C4-2B (cell line): ENCODE measurements at regions not wholly inside any gene's neighbourhood (a gene's known extent, or its start where the extent isn't known, plus 50 kb on each side); places are given as distances from the start of the nearest gene placed in this dataset.

ENCODE experiments used
- H3K27ac ChIP-seq: fragments of 450-650 bp; 2 replicates; pipeline ENCODE4 v1.5.1; 2017
- ZFX ChIP-seq: fragments of 450-650 bp; IDR thresholded peaks from 2 replicates; pipeline ENCODE4 v1.6.1; 2017
- TF ChIP-seq, protein P1 (sequence below): fragments of 450-650 bp; conservative IDR thresholded peaks from 2 replicates; pipeline ENCODE4 v1.5.1; 2017; ENCODE audit warnings: mild to moderate bottlenecking

DNA sequence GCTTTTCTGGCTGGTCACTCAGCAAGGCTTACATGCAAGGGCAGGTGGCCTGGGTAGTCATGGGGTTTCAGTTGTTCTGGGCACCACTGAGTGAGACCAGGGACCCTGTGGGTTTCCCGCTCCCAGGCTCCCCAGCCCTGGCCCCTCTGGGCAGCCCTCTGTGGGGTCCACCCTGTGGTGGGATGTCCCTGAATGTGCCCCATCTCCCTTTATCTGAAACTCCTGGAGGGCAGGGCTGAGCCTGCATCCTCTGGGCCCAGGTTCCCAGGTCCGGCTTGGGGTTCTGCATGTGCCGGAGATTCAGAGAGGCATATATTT, 1041.0 kb downstream of the BRD1 start:
- TF ChIP-seq ZFX = no peak
- TF ChIP-seq, protein P1, sequence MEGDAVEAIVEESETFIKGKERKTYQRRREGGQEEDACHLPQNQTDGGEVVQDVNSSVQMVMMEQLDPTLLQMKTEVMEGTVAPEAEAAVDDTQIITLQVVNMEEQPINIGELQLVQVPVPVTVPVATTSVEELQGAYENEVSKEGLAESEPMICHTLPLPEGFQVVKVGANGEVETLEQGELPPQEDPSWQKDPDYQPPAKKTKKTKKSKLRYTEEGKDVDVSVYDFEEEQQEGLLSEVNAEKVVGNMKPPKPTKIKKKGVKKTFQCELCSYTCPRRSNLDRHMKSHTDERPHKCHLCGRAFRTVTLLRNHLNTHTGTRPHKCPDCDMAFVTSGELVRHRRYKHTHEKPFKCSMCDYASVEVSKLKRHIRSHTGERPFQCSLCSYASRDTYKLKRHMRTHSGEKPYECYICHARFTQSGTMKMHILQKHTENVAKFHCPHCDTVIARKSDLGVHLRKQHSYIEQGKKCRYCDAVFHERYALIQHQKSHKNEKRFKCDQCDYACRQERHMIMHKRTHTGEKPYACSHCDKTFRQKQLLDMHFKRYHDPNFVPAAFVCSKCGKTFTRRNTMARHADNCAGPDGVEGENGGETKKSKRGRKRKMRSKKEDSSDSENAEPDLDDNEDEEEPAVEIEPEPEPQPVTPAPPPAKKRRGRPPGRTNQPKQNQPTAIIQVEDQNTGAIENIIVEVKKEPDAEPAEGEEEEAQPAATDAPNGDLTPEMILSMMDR = no peak
- no peak overlapping the region for H3K27ac ChIP-seq

DNA sequence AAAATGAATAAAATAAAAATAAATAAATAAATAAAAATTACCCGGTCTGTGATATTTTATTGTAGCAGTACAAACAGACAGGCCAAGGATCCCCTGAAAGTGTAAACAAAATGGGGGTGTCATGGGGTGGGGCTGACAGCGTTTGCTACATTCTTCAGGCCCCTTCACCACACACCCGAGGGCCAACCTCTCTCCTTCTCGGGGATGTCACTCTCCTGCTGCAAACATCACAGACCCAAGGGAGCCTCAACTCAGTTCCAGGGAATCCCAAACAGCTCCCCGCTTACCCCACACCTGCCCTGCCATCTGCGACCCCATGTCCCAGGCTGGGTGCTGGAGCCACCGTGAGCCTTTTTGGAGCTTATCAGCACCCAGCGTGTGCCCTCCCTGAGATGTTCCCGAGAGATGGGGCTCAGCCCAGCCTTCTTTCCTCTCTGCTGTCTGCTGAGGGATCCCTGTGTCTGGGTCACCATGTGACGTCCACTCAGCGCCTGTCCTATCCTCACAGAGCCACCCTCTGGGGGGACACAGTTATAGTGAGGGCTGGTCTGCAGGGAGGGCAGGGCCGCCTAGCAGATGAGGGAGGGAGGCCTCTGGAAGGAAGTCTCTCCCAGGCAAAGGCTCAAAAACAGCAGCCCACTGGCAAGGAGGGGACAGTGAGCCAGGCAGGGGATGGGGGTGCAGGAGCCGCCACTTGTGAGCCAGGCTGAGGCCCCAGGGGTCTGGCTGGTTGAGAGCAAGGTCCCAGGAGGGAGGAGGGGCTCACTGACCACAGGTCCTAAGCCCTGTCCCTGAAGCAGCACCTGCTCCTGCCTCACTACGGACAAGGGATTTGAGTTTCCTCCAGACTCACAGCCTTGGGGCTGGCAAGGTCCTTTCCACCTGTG, 1041.6 kb downstream of the BRD1 start:
- TF ChIP-seq, protein P1 = no peak
- TF ChIP-seq ZFX = no peak
- no peak overlapping the region for H3K27ac ChIP-seq

DNA sequence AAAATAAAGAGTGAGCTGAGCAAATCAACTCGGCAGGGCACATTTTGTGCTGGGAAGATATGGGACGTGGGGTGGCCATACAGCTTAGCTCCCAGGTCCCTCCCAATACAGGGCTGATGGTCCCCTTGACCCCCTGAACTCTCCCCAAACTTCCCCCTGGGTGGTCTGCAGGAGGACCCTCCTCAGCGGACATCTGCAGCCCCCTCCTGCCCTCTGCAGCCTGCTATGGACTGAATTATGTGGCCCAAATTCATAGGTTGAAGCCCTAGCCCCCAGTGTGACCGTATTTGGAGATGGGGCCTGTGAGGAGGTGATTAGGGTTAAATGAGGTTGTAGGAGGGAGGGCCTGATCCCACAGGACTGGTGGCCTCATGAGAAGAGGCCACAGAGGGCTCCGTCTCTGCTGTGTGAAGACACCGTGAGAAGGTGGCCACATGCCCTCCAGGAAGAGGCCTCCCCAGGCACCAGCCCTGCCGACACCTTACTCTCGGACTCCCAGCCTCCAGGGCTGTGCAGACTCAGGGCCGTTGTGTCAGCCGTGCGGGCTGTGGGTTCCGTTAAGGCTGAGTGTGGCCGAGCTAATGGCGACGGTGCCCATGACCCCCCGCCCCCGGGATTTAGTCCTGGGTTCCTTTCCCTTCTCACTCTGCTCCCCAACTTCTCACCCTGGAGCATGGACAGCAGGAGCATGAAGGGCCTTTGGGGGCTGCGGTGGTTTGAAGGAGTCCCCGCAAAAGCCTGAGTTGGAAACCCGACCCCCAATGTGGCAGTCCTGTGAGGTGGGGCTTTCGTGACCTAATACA, 1042.8 kb downstream of the BRD1 start:
- H3K27ac ChIP-seq = no peak overlapping the region
- TF ChIP-seq, protein P1 = no peak
- no peak for TF ChIP-seq ZFX

DNA sequence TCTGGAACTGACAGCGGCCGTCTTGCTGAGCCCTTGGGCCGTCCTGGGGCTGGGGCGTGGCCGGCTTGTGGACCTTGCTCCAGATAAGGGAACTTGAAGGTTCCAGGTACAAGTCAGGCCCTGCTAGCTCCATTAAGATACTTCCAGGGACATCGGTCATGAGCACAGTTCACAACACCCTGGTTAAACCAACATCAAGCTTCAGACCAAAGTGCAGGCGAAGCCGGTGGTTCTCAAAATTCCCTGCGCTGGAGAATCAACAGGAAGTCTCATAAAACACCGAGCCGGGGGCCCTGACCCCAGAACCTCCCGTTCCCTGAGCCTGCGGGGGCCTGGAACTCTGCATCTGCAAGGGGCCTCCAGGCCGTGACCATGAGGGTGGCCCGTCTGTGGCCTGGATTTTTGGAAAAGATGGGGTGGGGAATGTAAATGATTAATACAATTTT, 1043.8 kb downstream of the BRD1 start:
- no peak for TF ChIP-seq ZFX
- TF ChIP-seq, protein P1 = no peak
- no peak overlapping the region for H3K27ac ChIP-seq

DNA sequence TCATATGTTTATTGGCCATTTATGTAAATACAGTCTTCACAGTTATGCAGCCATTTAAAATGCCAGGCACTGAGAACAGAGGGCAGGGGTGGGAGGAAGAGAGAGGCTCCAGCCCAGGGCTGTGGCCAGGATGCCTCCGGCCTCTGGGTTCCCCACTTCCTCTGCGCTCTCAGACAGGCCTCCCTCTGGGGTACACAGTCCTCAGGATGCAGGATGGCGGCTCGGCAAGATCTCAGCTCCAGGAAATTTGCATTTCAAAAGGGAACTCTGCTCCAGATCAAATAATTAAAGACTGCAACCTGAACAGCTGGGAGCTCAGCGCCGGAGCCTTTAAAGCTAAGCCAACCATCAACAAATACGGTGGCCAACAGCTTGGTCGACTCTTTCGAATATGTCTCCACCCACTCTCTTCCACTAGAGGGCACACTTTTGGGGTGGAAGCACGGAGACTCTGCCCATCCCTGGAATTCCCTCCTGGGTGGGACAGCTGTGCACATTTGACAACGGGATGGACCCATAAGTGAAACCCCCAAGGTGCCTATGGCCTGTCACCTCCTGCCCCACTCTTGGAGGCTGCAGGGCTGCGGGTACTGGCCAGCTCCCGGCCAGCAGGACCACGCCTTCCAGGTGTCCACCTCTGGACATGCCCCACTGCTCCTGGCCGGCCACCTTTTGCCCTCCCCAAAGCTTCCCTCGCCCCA, 1044.7 kb downstream of the BRD1 start:
- TF ChIP-seq ZFX = no peak
- TF ChIP-seq, protein P1 = peak; percentile 85
- no peak overlapping the region for H3K27ac ChIP-seq

DNA sequence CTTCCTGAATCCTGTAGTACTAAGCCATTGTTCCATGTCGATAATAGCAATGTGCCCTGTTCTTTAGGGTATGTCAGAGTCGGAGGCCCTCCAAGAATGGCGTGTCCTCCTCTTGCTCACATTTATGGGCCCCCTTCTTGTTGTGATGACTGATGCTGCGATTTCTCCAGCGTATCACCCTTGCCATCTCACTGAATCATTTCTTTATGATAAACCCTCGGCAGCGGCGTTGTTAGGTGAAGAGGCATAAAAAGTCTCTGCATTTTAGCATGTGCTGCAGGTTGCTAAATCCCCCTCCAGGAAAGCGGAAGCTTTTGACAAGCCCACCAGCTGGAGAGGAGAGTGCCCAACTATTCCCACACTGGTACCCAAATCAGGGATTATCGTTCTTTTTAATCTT, 1045.3 kb downstream of the BRD1 start:
- no peak overlapping the region for H3K27ac ChIP-seq
- TF ChIP-seq, protein P1 = no peak
- TF ChIP-seq ZFX = no peak

DNA sequence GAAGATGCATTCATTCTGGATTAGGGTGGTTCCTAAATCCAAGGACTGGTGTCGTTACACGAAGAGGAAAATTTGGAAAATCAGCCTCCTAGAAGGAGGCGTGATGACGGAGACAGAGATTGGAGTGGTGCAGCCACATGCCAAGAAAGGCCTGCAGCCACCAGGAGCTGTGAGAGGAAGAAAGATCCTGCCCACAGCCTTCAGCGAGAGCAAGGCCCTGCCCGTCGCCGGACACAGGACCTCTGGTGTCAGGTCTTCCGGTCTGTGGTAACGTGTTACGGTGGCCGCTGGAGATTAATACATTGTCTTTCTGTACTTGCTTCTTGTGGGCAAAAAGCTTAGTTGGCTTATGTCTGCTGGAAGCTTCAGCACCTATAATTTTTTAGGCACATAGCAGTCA, 1045.8 kb downstream of the BRD1 start:
- TF ChIP-seq, protein P1 = no peak
- TF ChIP-seq ZFX = no peak
- no peak overlapping the region for H3K27ac ChIP-seq
